HG03460 (cell line): ENCODE measurements at regions not wholly inside any gene's neighbourhood (a gene's known extent, or its start where the extent isn't known, plus 50 kb on each side); places are given as distances from the start of the nearest gene placed in this dataset.
"Not testable (repeated sequence)": the region's sequence is repeated elsewhere in the genome, so short reads cannot be mapped to it uniquely, and the experiment has no call there.

ENCODE experiments used
- ATAC-seq: cut with Tn5 transposase; IDR thresholded peaks from one replicate; pipeline ENCODE4 v1.9.1; 2021; ENCODE audit not compliant: unreplicated experiment

DNA sequence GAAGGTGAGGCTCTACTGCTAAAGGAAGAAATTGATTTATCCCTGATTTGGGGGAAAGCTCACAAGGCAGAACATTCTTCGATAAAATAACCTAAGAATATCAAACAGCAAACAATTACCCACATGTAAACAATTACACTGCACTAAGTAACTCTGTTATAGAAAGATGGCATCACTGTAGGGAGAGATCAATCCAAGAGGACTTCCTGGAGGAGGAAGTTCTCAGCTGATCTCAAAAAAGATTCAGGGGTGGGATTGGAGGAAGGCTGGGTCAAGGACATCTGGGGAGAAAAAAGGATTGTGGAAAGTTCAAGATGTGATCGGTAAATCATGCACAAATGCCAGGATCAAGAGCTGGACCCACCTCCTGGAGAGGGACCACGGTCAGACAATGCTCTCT is 361.0 kb upstream of the SULF2 start:
- no peak for ATAC-seq

DNA sequence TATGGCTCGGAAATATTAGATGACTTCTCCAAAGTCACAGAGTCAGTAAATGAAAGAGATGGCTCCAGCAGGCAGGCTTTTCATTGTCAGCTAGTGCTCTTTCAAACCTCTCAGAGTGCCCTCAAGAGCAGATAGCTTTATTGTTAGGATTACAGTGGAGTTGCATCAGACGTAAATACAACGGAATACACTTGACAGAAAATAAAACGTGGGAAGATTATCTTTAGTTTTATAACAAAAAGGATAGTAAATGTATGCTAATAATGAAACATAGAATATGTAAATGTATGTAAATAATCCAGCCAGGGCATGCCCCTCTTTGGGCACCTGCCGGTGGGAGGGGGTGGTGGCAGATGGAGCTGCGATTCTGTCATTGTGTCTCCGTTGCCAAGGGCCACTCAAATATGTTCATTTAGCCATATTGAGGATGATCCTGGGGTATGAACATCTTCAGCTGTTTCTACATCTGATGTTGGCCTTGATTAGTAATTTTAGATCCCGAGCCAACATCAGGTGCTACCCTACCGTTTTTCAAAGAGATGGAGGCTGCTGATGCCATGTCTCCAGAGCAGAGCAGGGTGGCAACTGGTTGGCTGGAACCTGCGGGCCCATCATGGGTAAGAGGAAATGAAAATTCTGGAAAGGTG is 358.3 kb upstream of the SULF2 start:
- ATAC-seq: no peak

DNA sequence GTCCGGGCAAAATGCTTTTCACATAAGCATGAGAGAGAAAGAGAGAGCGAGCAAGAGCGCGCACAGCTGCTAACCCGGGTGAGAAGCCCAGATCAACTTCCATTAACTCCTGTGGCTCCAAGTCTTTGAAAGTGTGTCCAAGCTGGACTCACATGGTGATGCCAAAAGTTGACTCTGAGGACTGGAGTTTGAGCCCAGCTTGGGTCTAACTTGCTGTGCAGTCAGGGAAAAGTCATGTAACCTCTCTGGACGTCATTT is 357.2 kb upstream of the SULF2 start:
- no peak for ATAC-seq

DNA sequence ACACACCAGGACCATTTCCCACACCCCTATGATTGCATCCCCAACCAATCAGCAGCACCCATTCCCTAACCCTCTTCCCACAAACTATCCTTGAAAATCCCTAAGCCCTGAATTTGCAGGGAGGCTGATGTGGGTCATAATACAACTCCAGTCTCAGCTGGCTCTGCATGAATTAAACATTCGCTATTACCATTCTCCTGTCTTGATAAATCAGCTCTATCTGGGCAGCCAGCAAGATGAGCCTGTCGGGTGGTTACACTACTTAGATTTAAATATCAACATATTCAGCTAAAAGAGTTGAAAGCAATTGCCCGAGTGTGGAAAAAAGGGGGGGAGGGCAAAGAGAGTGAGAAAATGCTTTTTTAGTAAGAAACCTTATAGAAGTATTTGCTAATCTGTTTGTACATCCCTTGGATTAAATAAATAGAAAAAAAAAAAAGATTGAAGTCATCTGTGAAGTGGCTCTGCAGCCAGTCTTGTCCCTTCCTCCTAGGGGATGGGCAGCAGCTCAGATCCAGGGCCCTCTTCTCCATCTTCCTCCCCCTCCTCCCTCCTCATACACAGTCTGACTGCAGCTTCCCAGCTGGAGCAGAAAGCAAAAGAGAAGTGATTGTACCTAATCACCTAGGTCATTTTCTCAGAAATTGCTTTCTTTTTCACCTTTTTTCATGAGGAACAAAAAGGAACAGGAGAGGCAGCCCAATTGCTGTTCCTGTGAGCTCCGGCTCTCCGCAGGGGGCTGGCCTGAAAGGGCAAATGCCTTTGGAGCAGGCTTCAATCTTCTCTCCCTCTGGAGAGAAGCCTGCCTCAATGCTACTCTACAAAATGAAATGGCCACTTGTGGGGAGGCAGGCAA is 356.6 kb upstream of the SULF2 start:
- no peak for ATAC-seq

DNA sequence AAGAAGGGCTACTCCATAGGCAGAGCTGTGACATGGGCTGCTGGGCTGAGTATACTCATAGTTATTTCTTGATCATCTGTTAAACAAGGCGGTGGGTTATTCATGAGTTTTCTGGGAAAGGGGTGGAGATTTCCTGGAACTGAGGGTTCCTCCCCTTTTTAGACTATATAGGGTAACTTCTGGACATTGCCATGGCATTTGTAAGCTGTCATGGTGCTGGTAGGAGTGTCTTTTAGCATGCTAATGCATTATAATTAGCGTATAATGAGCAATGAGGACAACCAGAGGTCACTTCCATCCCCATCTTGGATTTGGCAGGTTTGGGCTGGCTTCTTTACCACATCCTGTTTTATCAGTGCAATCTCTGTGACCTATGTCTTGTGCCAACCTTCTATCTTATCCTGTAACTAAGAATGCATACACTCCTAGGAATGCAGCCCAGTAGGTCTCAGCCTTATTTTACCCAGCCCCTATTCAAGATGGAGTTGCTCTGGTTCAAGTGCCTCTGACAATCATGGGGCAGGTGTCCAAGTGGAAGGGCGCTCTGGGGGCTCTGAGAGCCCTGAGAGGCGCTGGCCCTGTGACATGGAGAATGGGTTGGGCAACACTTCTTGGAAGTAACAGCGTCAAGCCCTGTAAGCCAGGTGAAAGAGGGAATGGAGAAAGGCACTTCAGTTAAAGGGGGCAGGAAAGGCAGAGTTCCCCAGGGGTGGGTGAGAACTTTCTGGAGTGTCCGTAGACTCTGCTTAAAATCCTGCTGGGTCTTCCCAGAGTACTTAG is 354.2 kb upstream of the SULF2 start:
- ATAC-seq: no peak

DNA sequence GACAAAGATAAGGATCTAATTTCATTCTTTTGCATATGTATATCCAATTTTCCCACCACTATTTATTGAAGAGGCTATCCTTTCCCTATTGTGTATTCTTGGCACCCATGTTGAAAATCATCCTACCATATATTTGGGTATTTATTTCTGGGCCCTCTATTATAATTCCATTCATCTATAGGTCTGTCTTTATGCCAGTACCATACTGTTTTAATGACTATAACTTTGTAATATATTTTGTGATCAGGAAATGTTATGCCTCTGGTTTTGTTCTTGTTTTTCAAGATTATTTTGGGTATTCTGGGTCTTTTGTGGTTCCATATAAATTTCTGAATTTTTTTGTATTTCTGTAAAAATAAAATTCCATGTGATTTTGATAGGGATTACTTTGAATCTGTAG is 347.6 kb upstream of the SULF2 start:
- ATAC-seq: no peak

DNA sequence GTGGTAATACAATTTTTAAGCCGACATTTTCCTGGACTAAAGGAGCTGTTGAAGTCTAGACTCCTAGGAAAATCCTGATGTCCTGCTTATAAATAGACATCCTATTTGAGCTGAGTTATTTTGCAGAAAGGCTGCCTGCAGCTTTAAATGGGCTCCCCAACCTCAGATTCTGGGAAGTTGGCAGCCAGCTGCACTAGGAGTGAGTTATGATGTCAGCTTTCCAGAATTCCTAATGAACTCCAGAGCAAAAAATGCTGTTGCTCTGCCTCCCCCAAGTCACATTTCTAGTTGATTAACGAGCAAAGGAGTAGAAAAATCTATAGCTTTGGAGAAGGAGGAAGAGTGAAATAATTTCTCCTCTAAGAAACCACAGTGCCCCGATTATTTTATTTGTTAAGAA is 346.3 kb upstream of the SULF2 start:
- ATAC-seq: no peak

DNA sequence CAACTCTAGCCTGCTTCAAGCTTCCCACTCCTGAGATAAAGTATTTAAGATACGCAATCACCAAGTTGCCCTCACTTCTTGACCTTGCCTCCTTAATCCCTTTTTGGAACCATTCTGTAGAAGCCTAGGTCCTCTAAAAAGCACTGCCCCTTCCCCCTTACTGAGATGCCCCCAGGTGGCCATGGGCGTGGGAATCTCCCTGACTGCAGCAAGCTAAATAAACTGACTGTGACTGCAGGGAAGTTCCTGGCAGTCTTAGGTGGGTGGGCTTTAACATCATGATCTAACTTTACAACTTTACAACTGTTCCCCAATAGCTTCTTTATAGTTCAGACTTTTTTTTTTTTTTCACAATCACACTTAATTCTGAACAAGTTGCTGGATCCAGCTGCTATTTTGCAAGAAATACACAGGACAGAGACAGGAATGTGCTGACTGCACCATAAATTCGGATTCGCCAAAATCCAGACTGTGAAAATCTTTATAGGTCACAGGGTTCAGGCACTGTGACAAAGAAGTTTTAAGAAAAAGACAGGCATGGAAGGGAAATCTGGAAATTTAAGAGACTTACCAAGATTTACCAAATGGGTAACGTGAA is 344.2 kb upstream of the SULF2 start:
- no peak for ATAC-seq

DNA sequence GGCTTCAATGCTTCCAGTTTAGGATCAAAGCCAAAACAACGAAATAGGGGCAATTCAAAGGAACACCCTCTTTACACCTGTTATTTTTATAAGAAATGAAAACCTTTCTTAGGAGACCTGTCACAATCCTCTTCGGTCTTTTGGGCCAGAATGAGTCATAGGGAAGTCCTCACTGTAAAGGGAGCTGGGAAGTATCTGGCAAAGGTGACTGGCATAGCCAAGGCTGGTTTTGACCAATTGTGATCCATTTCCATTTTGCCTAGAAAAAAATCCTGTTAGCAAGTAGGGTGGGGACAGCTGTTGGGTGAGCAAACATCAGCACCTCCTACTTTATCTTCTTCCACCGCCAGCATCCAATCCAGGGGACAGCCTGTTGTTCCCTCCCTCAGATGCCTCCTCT is 343.2 kb upstream of the SULF2 start:
- ATAC-seq: no peak

DNA sequence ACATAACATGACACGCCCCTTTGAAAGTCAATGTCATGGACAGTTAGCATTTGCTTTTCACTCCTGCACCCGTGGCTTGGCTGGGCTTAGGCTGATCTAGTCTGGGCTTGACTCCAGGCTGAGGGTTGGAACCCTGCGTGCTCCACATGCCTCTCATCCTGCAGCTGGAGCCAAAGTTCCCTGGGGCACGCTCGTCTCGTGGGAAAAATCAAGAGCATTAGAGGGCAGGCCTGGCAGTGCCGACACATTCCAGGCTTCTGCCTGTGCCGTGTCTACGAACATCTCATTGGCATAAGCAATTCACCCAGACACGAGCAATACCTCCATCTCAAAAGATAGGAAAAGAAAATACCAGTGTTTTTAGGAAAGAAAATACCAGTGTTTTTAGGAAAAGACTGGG is 342.7 kb upstream of the SULF2 start:
- not testable (repeated sequence) for ATAC-seq

DNA sequence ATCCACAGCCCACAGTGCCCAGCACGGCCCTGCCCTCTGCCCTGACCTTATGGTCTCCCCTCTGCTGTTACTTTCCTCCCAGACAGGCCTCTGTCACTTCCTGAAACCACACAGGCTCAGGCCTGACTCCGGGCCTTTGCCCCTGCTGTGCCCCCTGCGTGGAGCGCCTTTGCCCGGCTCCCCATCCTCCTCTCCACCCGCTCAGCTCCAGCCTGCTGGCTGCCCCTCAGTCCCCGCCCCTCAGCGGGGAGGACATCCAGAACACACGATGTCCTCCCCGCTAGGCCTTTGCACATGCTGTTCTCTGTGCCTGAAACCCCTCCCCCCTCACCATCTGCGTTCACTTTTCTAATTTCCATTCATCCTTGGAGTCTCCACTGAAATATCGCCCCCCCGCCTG is 341.9 kb upstream of the SULF2 start:
- not testable (repeated sequence) for ATAC-seq

DNA sequence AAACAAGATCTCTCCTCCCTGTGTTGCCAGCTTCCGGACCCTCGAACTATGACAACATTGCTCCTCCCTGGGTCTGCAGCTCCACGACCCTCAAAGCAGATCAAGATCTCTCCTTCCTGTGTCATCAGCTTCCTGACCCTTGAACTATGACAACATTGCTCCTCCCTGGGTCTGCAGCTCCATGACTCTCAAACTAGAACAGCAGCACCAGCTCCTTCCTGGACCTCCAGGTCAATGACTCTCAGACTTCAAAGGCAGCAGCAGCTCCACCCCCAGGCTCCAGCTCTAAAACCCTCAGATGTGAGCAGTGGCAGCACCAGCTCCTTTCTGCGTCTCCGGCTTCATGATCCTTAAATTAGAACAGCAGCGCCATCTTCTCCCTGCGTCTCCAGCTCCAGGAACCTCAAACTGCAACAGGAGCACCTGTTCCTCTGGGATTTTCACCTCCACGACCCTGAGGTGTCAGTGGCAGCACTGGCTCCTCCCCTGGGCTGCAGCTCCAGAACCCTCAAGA is 341.0 kb upstream of the SULF2 start:
- ATAC-seq: no peak

DNA sequence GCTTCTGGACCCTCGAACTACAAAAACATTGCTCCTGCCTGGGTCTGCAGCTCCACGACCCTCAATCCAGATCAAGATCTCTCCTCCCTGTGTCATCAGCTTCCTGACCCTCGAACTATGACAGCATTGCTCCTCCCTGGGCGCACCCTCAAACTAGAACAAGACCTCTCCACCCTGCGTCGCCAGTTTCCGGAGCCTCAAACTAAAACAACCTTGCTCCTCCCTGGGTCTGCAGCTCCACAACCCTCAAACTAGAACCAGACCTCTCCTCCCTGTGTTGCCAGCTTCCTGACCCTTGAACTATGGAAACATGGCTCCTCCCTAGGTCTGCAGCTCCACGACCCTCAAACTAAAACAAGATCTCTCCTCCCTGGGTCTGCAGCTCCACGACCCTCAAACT is 339.7 kb upstream of the SULF2 start:
- ATAC-seq: no peak

DNA sequence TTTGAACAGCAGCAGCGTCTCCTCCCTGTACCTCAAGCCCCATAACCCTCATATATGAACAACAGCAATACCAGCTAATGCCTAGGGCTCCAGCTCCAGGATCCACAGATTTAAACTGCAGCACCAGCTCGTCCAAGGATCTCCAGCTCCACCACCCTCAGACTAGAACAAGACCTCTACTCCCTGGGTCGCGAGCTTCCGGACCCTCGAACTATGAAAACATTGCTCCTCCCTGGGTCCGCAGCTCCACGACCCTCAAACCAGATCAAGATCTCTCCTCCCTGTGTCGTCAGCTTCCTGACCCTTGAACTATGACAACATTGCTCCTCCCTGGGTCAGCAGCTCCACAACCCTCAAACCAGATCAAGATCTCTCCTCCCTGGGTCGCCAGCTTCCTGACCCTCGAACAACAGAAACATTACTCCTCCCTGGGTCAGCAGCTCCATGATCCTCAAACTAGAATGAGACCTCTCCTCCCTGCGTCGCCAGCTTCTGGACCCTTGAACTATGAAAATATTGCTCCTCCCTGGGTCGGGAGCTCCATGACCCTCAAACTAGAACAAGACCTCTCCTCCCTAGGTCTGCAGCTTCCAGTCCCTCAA is 339.0 kb upstream of the SULF2 start:
- ATAC-seq: no peak

DNA sequence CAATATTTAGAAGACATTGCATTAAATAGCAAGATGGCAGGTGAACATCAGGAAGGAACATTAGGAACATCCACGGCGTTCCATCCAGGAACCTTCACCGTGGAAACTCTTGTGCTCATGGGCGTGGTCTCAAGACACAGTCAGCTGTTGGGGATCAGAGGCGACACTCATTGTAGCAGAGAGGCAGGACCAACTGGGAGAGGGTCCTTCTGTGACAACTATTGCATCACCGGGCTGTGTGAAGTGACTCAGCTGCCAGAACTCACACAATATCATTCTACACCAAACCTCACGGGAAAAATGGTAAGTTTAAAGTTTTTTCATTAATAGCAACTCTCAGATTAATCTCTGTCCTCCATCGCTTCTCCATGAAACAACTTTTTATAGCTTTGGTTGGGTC is 334.8 kb upstream of the SULF2 start:
- no peak for ATAC-seq

DNA sequence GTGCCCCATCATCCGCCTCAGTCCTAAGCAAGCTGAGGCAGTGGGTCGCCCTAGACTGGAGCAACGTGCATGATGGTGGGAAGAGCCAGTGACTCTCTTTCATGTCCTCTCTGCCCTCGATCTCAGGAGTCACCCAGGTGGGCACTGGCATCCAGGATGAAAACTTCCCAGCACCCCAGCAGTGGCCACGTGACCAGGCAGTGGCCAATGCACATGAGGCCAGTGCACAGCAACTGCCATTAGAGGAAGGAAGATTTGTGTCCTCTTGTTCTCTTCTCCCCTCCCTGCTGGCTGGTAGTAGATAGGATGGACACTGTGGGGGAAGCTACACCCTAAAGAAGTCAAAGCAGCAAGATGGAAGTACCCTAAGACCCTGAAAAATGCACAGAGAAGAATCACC is 334.1 kb upstream of the SULF2 start:
- not testable (repeated sequence) for ATAC-seq

DNA sequence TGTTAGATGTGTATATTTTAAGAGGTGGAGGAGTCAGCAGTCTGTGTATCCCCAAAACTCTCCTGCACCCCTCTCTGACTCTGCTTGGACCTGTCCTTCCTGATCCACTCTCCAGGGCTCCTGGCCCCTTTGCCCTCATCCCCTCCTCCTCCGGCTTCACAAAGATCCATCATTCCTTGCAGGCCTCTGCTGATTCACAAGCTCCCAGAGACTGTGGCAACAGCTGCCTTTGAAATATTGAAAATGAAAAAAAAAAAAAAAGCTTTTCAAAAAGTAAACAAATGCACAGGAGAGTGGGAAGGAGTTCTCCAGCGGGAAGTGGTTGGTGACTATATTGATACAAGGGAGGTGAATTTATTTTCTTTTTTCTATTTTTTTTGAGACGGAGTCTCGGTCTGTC is 330.2 kb upstream of the SULF2 start:
- ATAC-seq: no peak

DNA sequence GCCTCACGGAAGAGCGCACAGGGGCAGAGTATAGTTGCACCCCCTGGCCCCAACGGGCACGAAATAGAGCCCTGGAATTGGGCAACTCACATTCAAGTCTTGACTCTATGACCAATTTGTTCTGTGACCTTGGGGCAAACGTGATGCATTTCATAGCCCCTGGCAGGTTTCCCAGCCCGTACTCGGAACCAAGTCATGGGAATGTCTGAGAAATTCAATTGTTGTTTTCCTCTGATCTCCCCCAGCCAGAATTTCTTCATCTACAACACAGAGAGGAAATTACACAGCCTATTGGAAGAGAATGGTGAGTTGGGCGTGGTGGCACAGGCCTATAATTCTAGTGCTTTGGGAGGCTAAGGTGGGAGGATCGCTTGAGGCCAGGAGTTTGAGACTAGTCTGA is 322.3 kb upstream of the SULF2 start:
- no peak for ATAC-seq

DNA sequence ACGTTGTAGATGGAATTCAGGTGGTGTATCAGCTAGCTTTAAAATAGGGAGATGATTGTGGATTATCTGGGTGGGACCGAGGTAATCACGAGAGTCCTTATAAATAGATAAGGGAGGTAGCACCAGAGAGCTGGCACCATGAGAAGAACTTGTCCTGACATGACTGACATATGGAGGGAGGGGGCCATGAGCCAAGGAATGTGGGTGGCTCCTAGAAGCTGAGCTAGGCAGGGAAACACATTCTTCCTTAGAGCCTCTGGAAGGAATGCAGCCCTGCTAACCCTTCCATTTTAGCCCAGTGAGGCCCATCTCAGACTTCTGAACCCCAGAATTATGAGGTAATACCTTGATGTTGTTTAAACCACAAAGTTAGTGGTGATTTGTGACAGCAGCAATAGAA is 321.1 kb upstream of the SULF2 start:
- no peak for ATAC-seq

DNA sequence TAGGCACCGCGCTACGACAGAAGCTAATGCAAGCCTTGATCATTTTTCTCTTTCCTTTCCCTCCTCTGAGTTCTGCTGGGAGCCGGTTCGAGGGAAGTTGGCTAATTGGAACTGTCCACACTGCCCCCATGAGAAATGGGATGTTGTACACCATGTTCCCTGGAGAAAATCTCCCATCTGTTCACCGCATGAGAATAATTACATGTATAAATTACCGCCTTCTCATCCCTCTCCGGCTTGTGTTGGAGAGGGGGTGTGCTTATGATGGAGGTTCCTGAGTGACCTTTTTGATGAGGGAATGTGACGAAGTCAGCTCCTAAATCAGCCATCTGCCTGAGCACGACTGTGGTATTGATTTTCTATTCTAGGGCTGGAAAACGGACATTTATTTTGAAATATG is 320.2 kb upstream of the SULF2 start:
- no peak for ATAC-seq

DNA sequence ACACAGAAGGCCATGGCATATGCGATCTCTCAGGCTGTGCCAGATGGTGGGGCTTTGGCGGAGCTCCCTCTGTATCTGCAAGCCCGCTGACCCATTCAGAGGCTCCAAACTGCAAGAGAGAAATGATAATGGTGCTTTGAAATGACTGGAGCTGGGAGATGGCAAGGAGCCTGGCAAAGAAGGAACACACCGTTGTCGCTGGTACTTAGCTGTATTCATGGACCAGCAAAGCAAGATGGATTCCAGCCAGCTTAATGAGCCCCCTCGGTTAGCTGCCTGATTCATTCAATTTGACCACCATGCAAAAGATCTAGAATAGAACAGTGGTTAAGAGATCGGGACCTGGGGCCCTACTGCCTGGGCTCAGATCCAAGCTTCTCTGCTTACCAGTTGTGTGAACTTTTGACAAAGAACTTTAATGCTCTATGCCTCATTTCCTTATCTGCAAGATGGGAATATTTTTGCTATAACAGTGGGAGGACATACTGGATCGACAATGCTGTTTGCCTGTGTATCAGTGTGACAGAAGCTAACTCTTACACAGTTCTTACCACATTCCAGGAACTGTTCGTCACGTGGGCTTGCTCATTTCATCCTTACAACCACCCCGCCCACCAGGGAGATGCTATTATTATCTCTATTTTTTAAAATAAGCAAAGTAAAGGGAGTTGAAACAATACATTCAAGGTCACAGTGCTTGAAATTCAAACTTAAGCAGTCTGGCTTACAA is 317.8 kb upstream of the SULF2 start:
- no peak for ATAC-seq
